H1 (cell line): ENCODE measurements at regions not wholly inside any gene's neighbourhood (a gene's known extent, or its start where the extent isn't known, plus 50 kb on each side); places are given as distances from the start of the nearest gene placed in this dataset.

Source experiments
- CTCF ChIA-PET: fragments of 300-600 bp; sonication (Branson Sonifier 250); formaldehyde crosslinking; loops from one replicate; lab custom pipeline; 2021; ENCODE audit not compliant: partially characterized antibody; lab: Charles Lee
- POLR2A ChIA-PET: fragments of 300-600 bp; sonication (Branson Sonifier 250); formaldehyde crosslinking; loops from one replicate; lab custom pipeline; 2021; ENCODE audit warnings: inconsistent platforms; ENCODE audit not compliant: partially characterized antibody; lab: Charles Lee
- DNase-seq, 2 experiments: peaks; one replicate each; pipeline versions ENCODE4 v3.0.0 to v3.0.0-alpha.2; 2010 to 2022; ENCODE audit warnings: low spot score in 2 of 2, low read depth in 1 of 2, mixed read lengths in 1 of 2
- FAIRE-seq: peaks from 2 replicates; lab custom pipeline; 2011; peaks lifted over from hg19 to GRCh38; lab: Jason Lieb, UNC
- H2AFZ ChIP-seq: 2 replicates; pipeline ENCODE4 v1.8.1; 2012; ENCODE audit warnings: low read length, inconsistent platforms
- H2AK5ac ChIP-seq: 2 replicates; pipeline ENCODE4 v1.6.1; 2013; ENCODE audit warnings: low read depth, low read length
- H2BK120ac ChIP-seq: replicated peaks from 2 replicates; pipeline ENCODE3; 2013; ENCODE audit warnings: low read depth, low read length, inconsistent platforms
- H2BK12ac ChIP-seq: 2 replicates; pipeline ENCODE4 v1.6.1; 2013; ENCODE audit warnings: low read depth, low read length
- H2BK15ac ChIP-seq: 2 replicates; pipeline ENCODE4 v1.6.1; 2013; ENCODE audit warnings: low read length
- H2BK20ac ChIP-seq: 2 replicates; pipeline ENCODE4 v1.6.1; 2013; ENCODE audit warnings: low read length
- H2BK5ac ChIP-seq: 2 replicates; pipeline ENCODE4 v1.6.1; 2013; ENCODE audit warnings: low read depth, low read length
- H3K14ac ChIP-seq: 2 replicates; pipeline ENCODE4 v1.6.1; 2013; ENCODE audit warnings: inconsistent platforms; ENCODE audit not compliant: insufficient read length
- H3K18ac ChIP-seq: 2 replicates; pipeline ENCODE4 v1.6.1; 2013; ENCODE audit warnings: low read length; ENCODE audit errors: extremely low read depth
- H3K23ac ChIP-seq: 2 replicates; pipeline ENCODE4 v1.6.1; 2013; ENCODE audit warnings: inconsistent platforms; ENCODE audit not compliant: insufficient read length
- H3K23me2 ChIP-seq: 2 replicates; pipeline ENCODE4 v1.6.1; 2013; ENCODE audit warnings: low read depth, low read length
- H3K27ac ChIP-seq: 2 replicates; pipeline ENCODE4 v1.6.1; 2011; ENCODE audit warnings: low read depth, low read length, inconsistent platforms
- H3K27me3 ChIP-seq, 4 experiments: replicated peaks in 1 of 4; 1 replicate in 1 of 4; 2 replicates in 3 of 4; pipeline versions ENCODE4 v1.6.1 to v1.8.1; 2011 to 2013; ENCODE audit warnings: low read length in 3 of 4, mild to moderate bottlenecking in 3 of 4, inconsistent platforms in 2 of 4, mixed read lengths in 2 of 4, moderate library complexity in 1 of 4; ENCODE audit not compliant: control insufficient read depth in 3 of 4, insufficient read depth in 3 of 4; ENCODE audit errors: extremely low read depth in 1 of 4
- H3K36me3 ChIP-seq, 4 experiments: 2 replicates each; pipeline versions ENCODE4 v1.6.1 to v1.8.1; 2011 to 2013; ENCODE audit warnings: mild to moderate bottlenecking in 4 of 4, low read length in 3 of 4, moderate library complexity in 2 of 4, control low read depth in 1 of 4, inconsistent platforms in 1 of 4; ENCODE audit not compliant: insufficient read depth in 4 of 4, control insufficient read depth in 2 of 4
- H3K4ac ChIP-seq: replicated peaks from 2 replicates; pipeline ENCODE3; 2013; ENCODE audit warnings: low read length, low read depth, mixed read lengths, inconsistent platforms; ENCODE audit not compliant: insufficient read length
- H3K4me1 ChIP-seq, 4 experiments: replicated peaks in 1 of 4; 1 replicate in 1 of 4; 2 replicates in 3 of 4; pipeline versions ENCODE4 v1.6.1 to v1.8.1; 2011 to 2013; ENCODE audit warnings: low read length in 3 of 4, inconsistent platforms in 2 of 4, mixed read lengths in 1 of 4; ENCODE audit not compliant: insufficient read depth in 4 of 4, control insufficient read depth in 3 of 4
- H3K4me2 ChIP-seq, 2 experiments: 2 replicates each; pipeline versions ENCODE4 v1.6.1 to v1.8.1; 2011 to 2013; ENCODE audit warnings: low read depth in 2 of 2, low read length in 2 of 2, control low read depth in 1 of 2, inconsistent platforms in 1 of 2, mild to moderate bottlenecking in 1 of 2; ENCODE audit not compliant: insufficient read depth in 1 of 2
- H3K4me3 ChIP-seq, 4 experiments: fragments of 200-600, 300-600 bp in 1 of 4; sonication (generic), shearing (Covaris generic), sonication (Bioruptor Twin) in 1 of 4; 2 replicates each; pipeline versions ENCODE4 v1.5.1 to v1.8.1; 2011 to 2016; ENCODE audit warnings: low read length in 4 of 4, low read depth in 3 of 4, control low read depth in 2 of 4, inconsistent platforms in 2 of 4, mild to moderate bottlenecking in 2 of 4, mixed read lengths in 1 of 4, moderate library complexity in 1 of 4; ENCODE audit not compliant: insufficient read depth in 2 of 4; ENCODE audit errors: extremely low read depth in 1 of 4
- H3K56ac ChIP-seq: replicated peaks from 2 replicates; pipeline ENCODE3; 2013; ENCODE audit warnings: low read depth, mild to moderate bottlenecking, mixed read lengths, low read length, inconsistent platforms; ENCODE audit not compliant: insufficient read length
- H3K79me1 ChIP-seq: 2 replicates; pipeline ENCODE4 v1.6.1; 2013; ENCODE audit warnings: low read depth, low read length, control low read depth
- H3K79me2 ChIP-seq, 2 experiments: 2 replicates each; pipeline versions ENCODE4 v1.6.1 to v1.8.1; 2012 to 2013; ENCODE audit warnings: low read length in 2 of 2, mild to moderate bottlenecking in 2 of 2, inconsistent platforms in 1 of 2; ENCODE audit not compliant: insufficient read depth in 2 of 2, control insufficient read depth in 1 of 2
- H3K9ac ChIP-seq, 4 experiments: replicated peaks in 1 of 4; 1 replicate in 1 of 4; 2 replicates in 3 of 4; pipeline versions ENCODE4 v1.6.1 to v1.8.1; 2011 to 2013; ENCODE audit warnings: low read depth in 3 of 4, low read length in 3 of 4, control low read depth in 2 of 4, mild to moderate bottlenecking in 2 of 4, moderate library complexity in 2 of 4, inconsistent platforms in 1 of 4; ENCODE audit errors: extremely low read depth in 1 of 4
- H3K9me3 ChIP-seq, 2 experiments: 2 replicates each; pipeline versions ENCODE4 v1.6.1 to v1.8.1; 2012 to 2013; ENCODE audit warnings: mild to moderate bottlenecking in 2 of 2, moderate library complexity in 2 of 2, control low read depth in 1 of 2, inconsistent platforms in 1 of 2, low read depth in 1 of 2, low read length in 1 of 2, mixed read lengths in 1 of 2; ENCODE audit not compliant: insufficient read depth in 2 of 2
- H4K20me1 ChIP-seq, 2 experiments: replicated peaks in 1 of 2; 2 replicates each; pipeline versions ENCODE3 to v1.8.1; 2011 to 2013; ENCODE audit warnings: inconsistent platforms in 2 of 2, low read length in 2 of 2, mild to moderate bottlenecking in 1 of 2; ENCODE audit not compliant: insufficient read depth in 2 of 2, control insufficient read depth in 1 of 2
- H4K5ac ChIP-seq: 2 replicates; pipeline ENCODE4 v1.6.1; 2013; ENCODE audit warnings: low read length, low read depth, mixed read lengths, inconsistent platforms; ENCODE audit not compliant: insufficient read length
- H4K8ac ChIP-seq: 2 replicates; pipeline ENCODE4 v1.8.0; 2013; ENCODE audit warnings: mild to moderate bottlenecking, moderate library complexity, low read length, inconsistent platforms; ENCODE audit not compliant: insufficient read depth; ENCODE audit errors: extremely low read depth
- H4K91ac ChIP-seq: replicated peaks from 2 replicates; pipeline ENCODE3; 2013; ENCODE audit warnings: low read length, mixed read lengths, inconsistent platforms; ENCODE audit not compliant: insufficient read length
- BACH1 ChIP-seq: IDR thresholded peaks from 2 replicates; pipeline ENCODE4 v1.6.1; 2012; ENCODE audit warnings: low read length, improper control_type of control experiment
- BCL11A ChIP-seq, 2 experiments: IDR thresholded peaks; one replicate each; pipeline ENCODE4 v1.6.1; 2011; ENCODE audit warnings: low read depth in 2 of 2, low read length in 2 of 2, mild to moderate bottlenecking in 2 of 2
- BRCA1 ChIP-seq: IDR thresholded peaks from 2 replicates; pipeline ENCODE4 v1.6.1; 2012; ENCODE audit warnings: low read depth, low read length, improper control_type of control experiment
- CEBPB ChIP-seq: IDR thresholded peaks from 2 replicates; pipeline ENCODE4 v1.6.1; 2012; ENCODE audit warnings: low read depth, low read length
- CREB1 ChIP-seq: IDR thresholded peaks from 2 replicates; pipeline ENCODE4 v1.6.1; 2012; ENCODE audit warnings: inconsistent platforms
- E2F6 ChIP-seq: IDR thresholded peaks from 2 replicates; pipeline ENCODE4 v1.6.1; 2012; ENCODE audit warnings: inconsistent platforms
- HDAC6 ChIP-seq: IDR thresholded peaks from one replicate; pipeline ENCODE4 v1.7.1; 2012; ENCODE audit warnings: low read depth, mild to moderate bottlenecking, inconsistent platforms, low read length, moderate library complexity
- JUN ChIP-seq: IDR thresholded peaks from 2 replicates; pipeline ENCODE4 v1.6.1; 2011; ENCODE audit warnings: low read depth, mild to moderate bottlenecking, improper control_type of control experiment, low read length
- KDM1A ChIP-seq: fragments of 200-600, 300-600 bp; sonication (generic); IDR thresholded peaks from 2 replicates; pipeline ENCODE4 v1.7.1; 2016; ENCODE audit warnings: mild to moderate bottlenecking, low read length, borderline replicate concordance
- NANOG ChIP-seq: IDR thresholded peaks from 2 replicates; pipeline ENCODE4 v1.6.1; 2011; ENCODE audit warnings: low read length, low read depth, mild to moderate bottlenecking, inconsistent platforms; ENCODE audit not compliant: insufficient read depth, poor library complexity, severe bottlenecking
- SAP30 ChIP-seq: fragments of 300-600 bp; sonication (generic); IDR thresholded peaks from 2 replicates; pipeline ENCODE4 v1.7.1; 2012; ENCODE audit warnings: low read length, moderate library complexity, mild to moderate bottlenecking, inconsistent platforms; ENCODE audit not compliant: insufficient read depth, insufficient replicate concordance
- SP1 ChIP-seq: IDR thresholded peaks from 2 replicates; pipeline ENCODE4 v1.6.1; 2011; ENCODE audit warnings: low read depth, low read length
- USF2 ChIP-seq: IDR thresholded peaks from 2 replicates; pipeline ENCODE4 v1.6.1; 2011; ENCODE audit warnings: low read length, improper control_type of control experiment
- ZNF274 ChIP-seq: IDR thresholded peaks from 2 replicates; pipeline ENCODE4 v1.7.0; 2012; ENCODE audit warnings: low read length, borderline replicate concordance; ENCODE audit errors: extremely low read depth
- WGBS, 2 experiments: shearing (Covaris generic) in 1 of 2; methylation state at CpG; one replicate each; pipeline versions ENCODE4 v1.1.6 to v1.1.7; 2013 to 2015; ENCODE audit warnings: low lambda C conversion rate in 2 of 2, mixed read lengths in 2 of 2, inconsistent platforms in 1 of 2, low coverage in 1 of 2, missing lambda C conversion rate in 1 of 2; ENCODE audit not compliant: insufficient replicate concordance in 2 of 2, insufficient coverage in 1 of 2, insufficient read length in 1 of 2; ENCODE audit errors: extremely low coverage in 1 of 2, missing lambda C conversion rate in 1 of 2; 5-methylcytosine and 5-hydroxymethylcytosine counted together

- no peak overlapping the region for H3K4me3 ChIP-seq
- H3K56ac ChIP-seq, result no peak overlapping the region
- WGBS, 2 experiments, result 89% methylated on average over 2 of the region's 2 CpGs; no CpG with 5 or more reads in 1 of the 2 experiments
- no peak overlapping the region for H2BK120ac ChIP-seq
- no peak overlapping the region for H2BK5ac ChIP-seq
- H4K8ac ChIP-seq, result no peak overlapping the region
- no peak overlapping the region for H3K9ac ChIP-seq
- H3K4me1 ChIP-seq, result peaks cover 0 to 2% (median 0%) of the 10 kb centered on the region in 4 experiments; a peak in 1 of 7 replicates
- FAIRE-seq (no peak), DNase-seq (no peak)
- H3K4me2 ChIP-seq, result no peak overlapping the region
- no peak overlapping the region for H2AK5ac ChIP-seq
- no peak overlapping the region for H3K14ac ChIP-seq
- no peak overlapping the region for H3K27ac ChIP-seq
- ChIA-PET POLR2A (no interaction called here), CTCF (interaction anchor here (1.8 kb wide), 1 partner anchor 27 kb away, joined by 4 read pairs; no protein-coding TSS in a partner anchor)
- H4K5ac ChIP-seq, result no peak overlapping the region
- no peaks in the 10 kb centered on the region for H4K20me1 ChIP-seq
- H3K23ac ChIP-seq, result no peak overlapping the region
- no peaks in the 10 kb centered on the region for H3K27me3 ChIP-seq
- H3K18ac ChIP-seq, result no peak overlapping the region
- no peaks in the 10 kb centered on the region; the same call in 1 of the 2 replicates for H3K79me1 ChIP-seq
- no peaks in the 10 kb centered on the region for H3K9me3 ChIP-seq
- H2AFZ ChIP-seq, result no peak overlapping the region
- no peaks in the 10 kb centered on the region for H3K36me3 ChIP-seq
- no peaks in the 10 kb centered on the region for H3K79me2 ChIP-seq
- no peak overlapping the region for H2BK20ac ChIP-seq
- H2BK15ac ChIP-seq, result no peak overlapping the region
- H4K91ac ChIP-seq, result no peak overlapping the region
- H3K23me2 ChIP-seq, result no peaks in the 10 kb centered on the region; the same call in 1 of the 2 replicates
- H2BK12ac ChIP-seq, result no peak overlapping the region
- no peak overlapping the region for H3K4ac ChIP-seq
- TF ChIP-seq BACH1 (no peak), NANOG (no peak), KDM1A (no peak), CREB1 (no peak), CEBPB (no peak), SP1 (no peak), HDAC6 (no peak), BRCA1 (no peak), SAP30 (no peak), JUN (no peak), USF2 (no peak), E2F6 (no peak), ZNF274 (no peak), BCL11A (IDR thresholded peaks at IDR 0.05; ENCODE audit: low read depth in 2 of 2, low read length in 2 of 2) (no peak)
These were observed 103.7 kb upstream of the UGP2 start for GRCh38 chr2:63738019-63738418.
